NCI-H1048 (cell line): ENCODE measurements at regions not wholly inside any gene's neighbourhood (a gene's known extent, or its start where the extent isn't known, plus 50 kb on each side); places are given as distances from the start of the nearest gene placed in this dataset.
"Not testable (repeated sequence)": the region's sequence is repeated elsewhere in the genome, so short reads cannot be mapped to it uniquely, and the experiment has no call there.

ENCODE experiments used
- DNase-seq: peaks from one replicate; lab custom pipeline; 2025; lab: John Stamatoyannopoulos, UW

DNA sequence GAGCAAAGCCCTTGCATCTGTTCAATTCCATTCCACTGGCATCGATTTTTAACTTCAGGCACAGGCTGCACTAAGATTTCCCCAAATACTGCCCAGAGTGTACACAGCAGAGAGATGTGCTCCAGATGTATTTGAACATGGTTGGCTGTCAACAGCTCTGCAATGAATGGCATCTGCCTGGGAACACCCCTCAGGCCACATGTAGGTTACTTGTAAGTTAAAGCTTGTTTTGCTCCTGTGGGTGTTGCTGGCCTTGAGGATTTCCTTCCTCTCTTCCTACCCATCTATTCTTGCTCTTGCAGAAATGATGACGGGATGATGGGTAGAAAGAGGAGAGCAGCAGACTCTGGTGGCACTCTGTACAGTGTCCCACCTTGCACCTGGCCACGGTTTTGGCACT is 69.3 kb upstream of the HELT start:
- DNase-seq = no peak

DNA sequence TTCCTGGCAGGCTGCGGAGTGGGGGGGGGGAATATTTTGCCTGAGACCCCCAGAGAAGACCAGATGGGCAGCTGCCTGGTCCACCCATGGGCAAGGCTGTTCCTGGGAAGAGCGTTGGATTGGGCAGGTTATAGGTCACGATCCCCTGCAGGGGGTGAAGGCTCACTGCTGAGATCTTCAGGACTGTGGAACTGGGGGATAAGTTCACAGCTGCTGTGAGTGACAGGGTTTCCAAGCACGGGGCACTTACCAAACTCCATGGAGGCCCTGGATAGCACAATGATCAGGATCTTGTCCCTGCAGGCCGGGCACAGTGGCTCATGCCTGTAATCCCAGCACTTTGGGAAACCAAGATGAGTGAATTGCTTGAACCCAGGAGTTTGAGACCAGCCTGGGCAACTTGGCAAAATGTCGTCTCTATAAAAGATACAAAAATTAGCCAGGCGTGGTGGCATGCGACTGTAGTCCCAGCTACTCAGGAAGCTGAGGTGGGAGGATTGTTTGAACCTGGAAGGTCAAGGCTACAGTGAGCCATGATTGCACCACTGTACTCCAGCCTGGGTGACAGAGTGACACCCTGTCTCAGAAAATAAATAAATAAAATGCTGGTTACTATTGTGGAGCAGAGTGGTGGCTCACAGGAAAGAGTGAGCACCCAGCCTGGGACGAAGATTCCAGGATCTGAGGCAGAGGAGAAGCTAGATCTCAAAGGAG is 68.0 kb upstream of the HELT start:
- DNase-seq = no peak

DNA sequence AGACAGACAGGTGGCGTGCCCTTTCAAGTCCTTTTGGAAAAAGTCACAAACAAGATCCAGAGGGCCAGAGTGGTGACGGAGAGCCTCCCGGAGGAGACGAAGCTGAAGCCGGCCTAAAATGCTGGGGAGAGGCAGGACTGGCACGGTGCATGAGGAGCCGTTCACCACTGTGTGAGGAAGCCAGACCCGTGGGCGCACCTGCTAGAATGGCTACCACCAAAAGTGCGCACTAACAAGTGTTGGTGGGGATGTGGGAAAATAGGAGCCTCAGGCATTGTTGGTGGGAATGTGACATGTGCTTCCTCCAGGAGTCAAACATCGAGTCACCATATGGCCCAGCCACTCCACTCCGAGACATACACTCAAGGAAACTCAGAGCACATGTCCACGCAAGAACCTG is 67.4 kb upstream of the HELT start:
- no peak for DNase-seq

GRCh38 chr4:184951668-184952160 is 66.6 kb upstream of the HELT start:
- DNase-seq = no peak

DNA sequence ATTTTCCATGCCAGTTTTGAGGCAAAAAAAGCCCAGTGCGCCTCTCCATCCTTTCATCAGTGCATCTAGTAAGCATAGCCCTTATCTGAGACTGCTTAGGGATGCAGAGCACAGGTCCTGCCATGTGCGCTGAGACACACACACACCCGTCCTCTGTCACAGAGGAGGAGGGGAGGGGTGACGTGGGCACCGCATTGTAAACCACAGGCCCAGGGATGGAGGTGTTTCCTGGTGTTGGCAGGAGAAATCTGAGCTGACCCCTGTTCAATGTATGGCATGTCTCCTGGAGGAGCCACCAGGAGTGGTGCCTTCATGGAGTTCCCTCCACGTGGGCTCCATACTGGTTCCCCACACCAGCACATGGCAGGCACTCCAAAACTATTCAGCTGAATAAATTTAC is 65.8 kb upstream of the HELT start:
- no peak for DNase-seq

- no peak for DNase-seq
These were observed 64.8 kb upstream of the HELT start for GRCh38 chr4:184953421-184953945.

GRCh38 chr4:184953971-184954370 is 64.3 kb upstream of the HELT start:
- DNase-seq = no peak

- DNase-seq = no peak
These were observed 63.8 kb upstream of the HELT start for GRCh38 chr4:184954482-184954881.

GRCh38 chr4:184955116-184955515 is 63.2 kb upstream of the HELT start:
- no peak for DNase-seq

DNA sequence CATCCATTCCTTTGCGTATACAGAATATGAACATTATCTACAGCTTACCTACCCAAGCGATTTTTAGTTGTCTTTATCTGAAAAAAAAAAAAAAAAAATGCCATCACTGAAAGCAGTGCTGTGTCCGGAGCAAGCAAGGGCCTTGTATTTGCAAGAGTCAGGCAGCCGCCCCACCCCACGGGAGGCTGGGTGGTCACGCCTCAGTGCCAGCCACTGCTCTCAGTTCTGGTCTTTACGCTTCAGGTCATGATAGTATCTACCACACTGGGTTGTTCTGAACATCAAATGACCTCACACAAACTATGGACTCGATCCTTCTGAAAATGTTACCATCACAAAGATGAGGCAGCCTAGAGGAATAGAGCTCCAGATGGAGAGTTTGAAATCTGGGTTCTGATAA is 62.7 kb upstream of the HELT start:
- no peak for DNase-seq

GRCh38 chr4:184957446-184958115 is 60.7 kb upstream of the HELT start:
- DNase-seq = no peak

DNA sequence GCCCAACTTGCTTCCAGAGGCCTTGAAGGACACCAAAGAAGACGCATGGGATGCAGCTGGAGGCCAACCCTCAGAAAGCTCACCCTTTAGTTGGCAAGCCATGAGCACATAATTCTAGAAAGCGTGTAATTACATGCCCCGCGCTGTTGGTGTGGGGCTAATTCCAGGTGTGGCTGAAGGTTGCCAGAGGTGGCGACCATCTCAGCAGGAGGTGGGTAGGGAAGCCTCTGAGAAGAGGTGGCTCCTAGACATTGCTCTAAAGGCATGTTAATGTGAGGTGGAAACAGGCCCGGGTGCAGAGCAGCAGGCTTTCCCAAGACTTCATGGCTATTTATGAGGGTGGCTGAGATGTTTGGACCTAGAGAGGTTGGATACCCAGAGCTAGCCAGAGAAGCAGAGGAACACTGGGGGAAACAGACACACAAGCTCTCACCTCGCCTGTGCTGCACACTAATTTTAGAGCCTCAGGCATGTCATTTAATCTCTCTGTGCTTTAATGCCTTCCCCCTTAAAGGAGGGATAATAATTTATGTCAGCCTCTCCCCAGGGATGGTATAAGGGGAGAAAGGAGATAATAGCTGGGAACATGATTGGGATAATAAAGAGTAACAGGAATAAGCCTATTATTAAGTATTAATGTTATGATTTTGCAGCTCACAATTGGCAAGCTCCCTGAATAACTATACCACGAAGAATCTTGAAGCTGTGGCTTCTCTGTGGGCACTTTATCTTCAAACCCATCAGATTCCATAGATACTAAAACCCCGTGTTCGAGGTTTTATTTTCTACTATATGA is 60.0 kb upstream of the HELT start:
- DNase-seq = no peak

DNA sequence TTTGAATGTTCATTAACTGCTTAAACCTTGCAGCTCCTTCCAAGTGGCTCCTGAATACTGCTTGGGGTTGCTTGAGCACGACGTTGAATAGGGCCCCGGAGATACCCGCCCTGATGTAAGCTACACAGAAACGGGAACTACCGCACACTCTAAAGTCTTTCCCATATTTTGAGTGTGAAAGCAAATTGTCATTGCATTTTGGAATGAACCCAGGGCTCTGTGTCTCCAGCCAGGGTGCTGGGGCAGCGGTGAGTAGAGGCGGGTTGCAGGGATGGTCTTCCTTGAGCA is 59.4 kb upstream of the HELT start:
- no peak for DNase-seq

DNA sequence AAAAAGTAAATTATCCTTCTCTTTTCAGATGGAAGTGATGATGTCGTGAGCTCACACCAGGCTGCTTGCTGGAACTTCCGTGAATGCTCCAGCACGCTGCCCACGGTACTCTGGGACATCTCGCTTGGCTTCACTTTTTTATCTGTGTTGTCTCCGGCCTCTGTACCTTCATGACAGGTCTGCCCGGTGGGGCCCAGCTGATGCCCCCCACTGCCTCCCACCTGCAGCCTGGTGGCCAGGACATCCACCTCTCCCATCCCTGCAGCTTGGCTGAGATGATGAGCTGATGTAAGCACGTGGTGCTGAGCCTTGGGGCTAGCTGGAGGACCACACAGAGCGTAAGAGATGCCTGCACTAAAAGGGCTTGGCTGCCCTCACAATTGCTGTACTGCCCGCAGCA is 59.0 kb upstream of the HELT start:
- DNase-seq = no peak

DNA sequence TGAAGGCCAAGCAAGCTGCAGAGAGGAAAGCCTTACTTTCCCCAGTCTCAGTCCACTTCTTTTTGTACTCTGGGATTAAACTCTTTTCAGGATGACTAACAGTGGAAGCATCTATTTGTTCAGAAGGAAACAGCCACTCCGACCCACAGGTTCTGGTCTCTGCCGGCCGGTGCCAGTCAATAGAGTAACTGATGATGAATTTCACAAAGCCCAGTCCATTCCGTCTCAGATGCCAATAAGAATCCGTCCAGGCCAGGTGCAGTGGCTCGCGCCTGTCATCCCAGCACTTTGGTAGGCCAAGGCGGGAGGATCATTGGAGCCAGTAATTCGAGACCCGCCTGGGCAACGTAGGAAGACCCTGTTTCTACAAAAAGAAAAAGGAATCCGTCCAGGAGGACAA is 58.5 kb upstream of the HELT start:
- no peak for DNase-seq

DNA sequence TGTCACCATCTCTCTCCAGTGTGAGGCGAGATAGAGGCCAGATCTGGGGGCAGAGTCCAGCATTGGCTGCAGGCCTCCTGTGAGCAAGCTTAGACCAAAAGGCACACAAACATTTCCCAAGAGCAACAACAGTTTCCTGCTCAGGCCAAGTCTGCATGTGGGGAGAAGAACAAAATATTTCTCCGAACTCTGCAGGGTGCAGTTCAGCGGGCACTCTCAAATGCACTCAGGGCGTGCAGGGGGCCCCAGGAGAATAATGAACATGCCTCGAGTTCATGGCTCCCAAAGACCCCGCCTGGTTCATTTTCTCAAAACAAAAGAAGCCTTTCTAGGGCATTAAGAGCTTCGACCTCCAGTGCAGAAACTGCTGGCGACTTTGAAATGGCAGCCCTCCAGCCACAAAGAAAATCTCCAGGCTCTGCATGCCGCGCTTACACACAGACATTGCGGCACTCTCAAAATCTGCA is 57.8 kb upstream of the HELT start:
- DNase-seq = no peak

DNA sequence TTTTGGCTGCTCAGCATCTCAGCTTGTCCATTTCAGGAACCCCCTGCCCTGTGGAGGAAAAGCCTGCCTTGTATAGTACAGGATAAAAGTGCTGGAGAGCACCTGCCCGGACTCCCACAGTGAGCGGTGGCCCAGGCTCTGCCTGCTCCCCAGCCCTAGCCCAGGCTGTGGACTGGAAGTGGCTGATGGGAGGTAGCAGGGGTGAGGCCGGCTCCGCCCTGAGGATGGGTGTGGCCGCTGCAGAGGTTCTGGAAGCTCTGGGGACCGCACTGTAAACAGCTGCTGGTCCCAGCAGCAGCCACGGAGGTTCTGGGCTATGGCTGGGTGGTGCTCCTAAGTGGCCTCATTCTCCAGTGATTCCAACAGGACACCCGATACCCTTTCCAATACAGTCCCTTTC is 56.6 kb upstream of the HELT start:
- DNase-seq = no peak

DNA sequence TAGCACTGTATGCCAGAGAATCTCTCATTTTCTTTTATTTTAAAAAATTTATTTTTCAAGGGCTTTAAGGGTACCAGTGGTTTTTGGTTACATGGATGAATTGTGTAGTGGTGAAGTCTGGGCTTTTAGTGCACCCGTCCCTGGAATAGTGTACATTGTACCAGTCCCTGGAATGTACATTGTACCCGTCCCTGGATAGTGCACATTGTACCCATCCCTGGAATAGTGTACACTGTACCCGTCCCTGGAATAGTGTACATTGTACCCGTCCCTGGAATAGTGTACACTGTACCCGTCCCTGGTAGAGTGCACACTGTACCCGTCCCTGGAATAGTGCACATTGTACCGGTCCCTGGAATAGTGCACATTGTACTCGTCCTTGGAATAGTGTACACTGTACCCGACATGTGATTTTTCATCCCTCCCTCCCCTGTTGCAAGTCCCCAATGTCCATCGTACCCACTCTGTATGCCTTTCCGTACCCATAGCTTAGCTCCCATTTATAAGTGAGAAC is 56.1 kb upstream of the HELT start:
- DNase-seq = no peak

- DNase-seq = not testable (repeated sequence)
These were observed 52.9 kb upstream of the HELT start for GRCh38 chr4:184965230-184966050.

DNA sequence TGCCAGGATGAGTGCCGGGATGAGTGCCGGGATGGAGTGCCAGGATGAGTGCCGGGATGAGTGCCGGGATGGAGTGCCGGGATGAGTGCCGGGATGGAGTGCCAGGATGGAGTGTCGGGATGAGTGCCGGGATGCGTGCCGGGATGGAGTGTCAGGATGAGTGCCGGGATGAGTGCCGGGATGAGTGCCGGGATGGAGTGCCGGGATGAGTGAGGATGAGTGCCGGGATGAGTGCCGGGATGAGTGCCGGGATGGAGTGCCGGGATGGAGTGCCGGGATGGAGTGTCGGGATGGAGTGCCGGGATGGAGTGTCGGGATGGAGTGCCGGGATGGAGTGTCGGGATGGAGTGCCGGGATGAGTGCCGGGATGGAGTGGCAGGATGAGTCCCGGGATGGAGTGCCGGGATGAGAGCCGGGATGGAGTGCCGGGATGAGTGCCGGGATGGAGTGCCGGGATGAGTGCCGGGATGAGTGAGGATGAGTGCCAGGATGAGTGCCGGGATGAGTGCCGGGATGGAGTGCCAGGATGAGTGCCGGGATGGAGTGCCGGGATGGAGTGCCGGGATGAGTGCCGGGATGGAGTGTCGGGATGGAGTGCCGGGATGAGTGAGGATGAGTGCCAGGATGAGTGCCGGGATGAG is 52.1 kb upstream of the HELT start:
- DNase-seq = not testable (repeated sequence)

GRCh38 chr4:184967699-184968098 is 50.6 kb upstream of the HELT start:
- DNase-seq = not testable (repeated sequence)
